HG03196 (cell line): ENCODE measurements at regions not wholly inside any gene's neighbourhood (a gene's known extent, or its start where the extent isn't known, plus 50 kb on each side); places are given as distances from the start of the nearest gene placed in this dataset.
"Not testable (repeated sequence)": the region's sequence is repeated elsewhere in the genome, so short reads cannot be mapped to it uniquely, and the experiment has no call there.

ENCODE experiments used
- ATAC-seq: cut with Tn5 transposase; IDR thresholded peaks from one replicate; pipeline ENCODE4 v1.9.1; 2021; ENCODE audit not compliant: unreplicated experiment

GRCh38 chr7:84941936-84942335 lies 244.9 kb downstream of the SEMA3D start:
- ATAC-seq, result no peak

DNA sequence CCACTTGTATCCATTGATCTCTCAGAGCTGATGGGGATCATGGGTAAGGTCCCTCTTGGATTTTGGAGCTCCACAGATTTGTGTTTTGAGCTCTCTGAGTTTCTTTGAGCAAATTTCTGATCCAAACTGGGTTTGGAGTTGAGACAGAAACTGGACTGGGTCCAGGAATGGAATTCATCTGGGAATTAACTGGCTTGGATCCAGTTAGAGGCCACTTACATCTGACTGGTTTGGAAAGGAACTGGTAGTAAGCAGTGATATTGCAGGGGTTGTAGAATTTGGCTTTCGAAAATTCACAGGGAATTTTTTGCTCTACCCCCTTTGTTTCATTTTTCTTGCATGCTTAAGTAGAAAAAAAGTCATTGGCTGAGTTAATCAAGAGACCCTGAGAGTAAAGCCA lies 245.6 kb downstream of the SEMA3D start:
- ATAC-seq, result no peak

DNA sequence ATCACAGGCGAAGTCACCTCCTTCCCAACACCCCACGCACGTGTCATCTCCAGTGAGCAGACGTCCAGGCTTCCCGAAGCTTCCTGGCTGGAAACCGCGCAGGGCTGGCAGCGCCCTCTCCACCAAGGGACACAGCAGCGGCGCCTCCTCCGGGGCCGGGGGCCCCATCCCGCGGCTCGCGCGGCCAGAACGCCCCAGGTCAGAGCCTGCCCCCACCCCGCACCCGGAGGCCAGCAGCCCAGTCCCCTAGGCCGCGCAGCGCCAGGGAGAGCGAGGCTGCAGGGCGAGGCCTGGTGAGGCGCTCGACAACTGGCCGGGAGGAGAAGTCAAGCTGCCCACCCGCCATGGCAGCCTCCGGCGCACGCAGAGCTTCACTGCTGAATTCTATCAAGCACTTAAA lies 247.0 kb downstream of the SEMA3D start:
- ATAC-seq, result no peak

DNA sequence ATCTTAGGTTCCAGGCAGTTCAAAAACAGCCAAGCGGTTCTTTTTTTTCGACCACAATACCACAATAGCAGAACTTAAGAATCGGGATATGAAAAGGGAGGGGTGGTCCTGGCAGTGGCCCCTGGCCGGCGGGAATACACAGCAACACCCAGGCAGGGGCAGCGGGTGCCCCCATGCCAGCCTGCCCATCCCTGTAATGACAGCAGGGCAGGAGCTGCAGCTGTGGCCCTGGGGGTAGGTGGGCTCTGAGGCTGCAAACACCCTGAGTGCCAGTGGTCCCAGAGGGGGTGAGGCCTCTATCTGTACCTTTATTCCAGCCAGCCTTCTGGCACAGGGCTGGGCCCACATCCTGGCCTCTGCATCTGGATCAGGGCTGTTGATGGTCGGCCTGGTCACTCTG lies 247.4 kb downstream of the SEMA3D start:
- ATAC-seq, result no peak

- no peak for ATAC-seq
Measured at GRCh38 chr7:84924353-84924752, 262.5 kb downstream of the SEMA3D start.

DNA sequence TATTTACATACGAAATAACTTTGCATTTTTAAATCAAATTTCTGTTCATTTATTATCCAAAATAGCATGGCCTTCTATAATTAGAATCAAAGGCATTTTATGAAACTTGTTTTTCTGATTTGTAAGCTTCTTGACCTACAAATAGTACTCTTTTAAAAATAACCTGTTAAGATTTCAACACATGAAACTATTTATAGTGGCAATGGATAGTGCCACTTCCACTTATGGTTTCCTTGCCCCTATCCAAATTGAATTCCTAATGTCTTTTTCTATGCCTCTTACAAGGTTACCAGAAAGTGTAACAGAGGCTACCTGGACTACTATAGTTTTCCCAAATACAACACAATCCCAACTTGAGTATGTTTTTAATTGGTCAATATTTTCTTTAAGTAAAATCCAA lies 263.5 kb downstream of the SEMA3D start:
- no peak for ATAC-seq

- no peak for ATAC-seq
Measured at GRCh38 chr7:84921154-84921553, 265.7 kb downstream of the SEMA3D start.

- ATAC-seq, result not testable (repeated sequence)
Measured at GRCh38 chr7:84916973-84917372, 269.9 kb downstream of the SEMA3D start.

- ATAC-seq, result no peak
Measured at GRCh38 chr7:84916161-84916560, 270.7 kb downstream of the SEMA3D start.

DNA sequence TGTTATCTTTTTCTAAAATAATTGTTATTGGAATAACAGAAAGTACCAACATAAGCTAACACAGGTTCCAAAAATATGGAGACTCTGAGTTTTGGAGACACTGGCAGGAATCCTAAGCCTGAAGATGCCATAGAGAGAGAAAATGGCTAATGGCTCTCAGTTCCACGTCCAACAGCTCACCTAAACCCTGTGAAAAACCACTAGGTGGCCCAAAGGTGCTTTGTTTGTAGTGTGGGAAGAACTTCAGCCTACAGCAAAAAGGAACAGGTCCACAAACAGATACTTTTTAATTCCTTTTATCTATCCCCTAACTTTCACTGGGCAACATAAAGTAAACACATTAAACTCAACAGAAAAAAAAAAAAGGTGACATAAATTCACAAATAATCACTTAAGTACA lies 272.3 kb downstream of the SEMA3D start:
- no peak for ATAC-seq

DNA sequence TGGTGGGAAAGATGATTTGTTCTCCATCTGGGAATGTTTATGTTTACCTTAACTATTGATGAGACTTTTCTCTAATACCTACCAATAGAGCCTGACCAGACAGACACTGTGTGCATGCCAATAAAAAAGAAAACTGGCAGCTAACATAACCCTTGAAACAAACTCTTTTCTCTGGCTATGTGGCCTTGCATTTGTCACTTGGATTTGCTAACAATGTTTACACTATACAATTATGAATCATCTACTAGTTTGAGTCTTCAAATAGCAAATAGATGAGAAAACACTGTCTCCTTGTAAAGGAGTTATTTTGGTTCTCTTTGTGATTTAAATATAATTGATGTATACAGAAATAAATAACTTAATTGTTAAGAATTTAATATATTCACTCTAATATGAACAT lies 273.1 kb downstream of the SEMA3D start:
- no peak for ATAC-seq

DNA sequence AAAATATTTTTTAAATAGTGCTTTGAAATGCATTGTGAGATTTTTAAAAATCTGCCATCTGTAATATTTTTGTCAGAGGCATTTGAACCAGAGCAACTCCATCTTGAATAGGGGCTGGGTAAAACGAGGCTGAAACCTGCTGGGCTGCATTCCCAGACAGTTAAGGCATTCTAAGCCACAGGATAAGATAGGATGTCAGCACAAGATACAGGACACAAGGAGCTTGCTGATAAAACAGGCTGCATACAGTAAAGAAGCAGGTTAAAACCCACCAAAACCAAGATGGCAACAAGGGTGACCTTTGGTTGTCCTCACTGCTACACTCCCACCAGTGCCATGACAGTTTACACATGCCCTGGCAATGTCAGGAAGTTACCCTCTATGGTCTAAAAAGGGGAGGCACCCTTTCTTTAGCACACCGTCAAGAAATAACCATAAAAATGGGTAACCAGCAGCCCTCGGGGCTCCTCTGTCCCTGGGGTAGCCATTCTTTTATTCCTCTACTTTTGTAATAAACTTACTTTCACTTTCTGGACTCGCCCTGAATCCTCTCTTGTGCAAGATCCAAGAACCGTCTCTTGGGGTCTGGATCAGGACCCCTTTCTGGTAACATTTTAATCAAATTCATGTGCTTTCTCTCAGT lies 273.7 kb downstream of the SEMA3D start:
- ATAC-seq, result no peak

- ATAC-seq, result no peak
Measured at GRCh38 chr7:84912537-84912936, 274.3 kb downstream of the SEMA3D start.

DNA sequence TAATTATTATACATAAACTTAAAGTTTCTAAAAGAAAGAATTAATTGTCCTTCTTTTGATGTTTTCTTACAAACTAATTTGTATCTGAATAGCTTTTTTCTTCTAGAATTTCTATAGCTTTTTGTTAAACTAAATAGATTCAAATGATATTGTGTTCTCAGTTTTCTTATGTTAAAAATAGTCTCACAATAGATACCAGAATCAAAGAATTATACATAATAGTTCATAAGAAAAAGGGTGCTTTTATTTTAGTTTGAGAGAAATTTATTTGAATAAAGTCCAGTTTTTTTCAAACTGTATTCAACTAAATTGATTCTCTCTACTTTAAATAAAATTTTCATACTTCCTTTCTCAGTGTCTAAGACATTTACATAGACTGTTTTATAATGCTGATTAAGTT lies 274.8 kb downstream of the SEMA3D start:
- ATAC-seq, result no peak

DNA sequence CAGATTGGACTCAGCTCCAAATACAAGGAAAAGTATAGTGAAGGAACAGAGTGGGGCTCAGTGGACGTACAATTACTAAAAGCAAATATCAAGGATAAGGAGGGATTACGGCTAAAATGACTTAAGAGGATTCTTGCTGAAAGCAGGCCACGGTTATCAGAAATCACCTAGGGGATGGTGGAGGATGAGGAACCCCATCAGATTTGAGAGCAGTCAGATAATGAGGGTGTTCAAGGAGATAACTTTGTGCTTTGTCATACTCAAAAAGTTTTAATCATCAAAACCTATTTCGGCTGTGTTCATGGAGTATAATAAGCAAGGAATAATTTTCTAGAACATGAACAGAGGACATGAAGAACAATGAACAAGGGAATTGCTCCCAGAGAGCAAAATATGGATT lies 275.8 kb downstream of the SEMA3D start:
- no peak for ATAC-seq

DNA sequence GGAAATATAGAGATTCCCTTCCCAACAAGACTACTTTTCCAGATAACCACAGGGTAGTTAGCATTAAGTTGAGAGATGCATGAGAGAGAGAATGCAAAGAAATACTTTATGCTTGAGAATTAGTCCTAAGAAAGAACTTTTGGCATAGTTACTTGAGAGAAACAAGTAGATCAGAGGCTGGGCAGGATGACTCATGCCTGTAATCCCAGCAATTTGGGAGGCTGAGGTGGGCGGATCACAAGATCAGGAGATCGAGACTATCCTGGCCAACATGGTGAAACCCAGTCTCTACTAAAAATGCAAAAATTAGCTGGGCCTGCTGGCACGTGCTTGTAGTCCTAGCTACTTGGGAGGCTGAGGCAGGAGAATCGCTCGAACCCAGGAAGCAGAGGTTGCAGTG lies 276.5 kb downstream of the SEMA3D start:
- ATAC-seq, result not testable (repeated sequence)

GRCh38 chr7:84908196-84908793 lies 278.6 kb downstream of the SEMA3D start:
- no peak for ATAC-seq

GRCh38 chr7:84906889-84907288 lies 280.0 kb downstream of the SEMA3D start:
- ATAC-seq, result no peak

GRCh38 chr7:84904561-84904960 lies 282.3 kb downstream of the SEMA3D start:
- no peak for ATAC-seq

GRCh38 chr7:84901366-84901765 lies 285.5 kb downstream of the SEMA3D start:
- no peak for ATAC-seq

DNA sequence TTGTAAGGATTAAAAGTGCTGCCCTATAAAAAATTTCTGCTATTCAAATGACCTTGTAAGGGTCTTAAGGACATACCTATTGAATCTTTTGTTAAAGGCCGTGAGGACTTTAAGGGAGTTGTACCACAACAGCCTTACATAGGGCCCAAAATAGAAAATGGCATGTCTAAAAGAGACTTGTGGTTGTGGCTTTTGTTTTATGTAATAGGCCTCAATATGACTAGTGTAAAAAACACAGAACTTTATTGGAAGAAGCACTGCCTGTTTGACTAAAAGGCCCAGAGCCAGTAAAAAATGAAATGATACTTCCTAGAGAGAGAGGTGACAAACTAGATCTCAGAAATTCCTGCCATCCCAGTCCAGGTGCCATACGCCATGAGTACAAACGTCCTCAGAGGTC lies 286.6 kb downstream of the SEMA3D start:
- no peak for ATAC-seq

DNA sequence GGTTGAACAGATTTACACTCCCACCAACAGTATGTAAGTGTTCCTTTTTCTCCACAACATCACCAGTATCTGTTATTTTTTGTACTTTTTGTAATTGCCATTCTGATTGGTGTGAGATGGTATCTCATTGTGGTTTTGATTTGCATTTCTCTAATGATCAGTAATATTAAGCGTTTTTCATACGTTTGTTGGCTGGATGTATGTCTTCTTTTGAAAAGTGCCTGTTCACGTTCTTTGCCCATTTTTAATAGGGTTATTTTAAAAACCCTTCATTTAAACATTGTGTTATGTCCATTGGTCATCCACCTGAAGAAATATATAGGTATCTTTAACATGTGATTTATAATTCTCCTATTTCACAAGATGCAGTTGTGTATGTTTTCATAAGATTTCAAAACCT lies 291.3 kb downstream of the SEMA3D start:
- ATAC-seq, result no peak

GRCh38 chr7:84883570-84883969 lies 303.3 kb downstream of the SEMA3D start:
- not testable (repeated sequence) for ATAC-seq
